ENCODE measurements at regions not wholly inside any gene's neighbourhood (a gene's known extent, or its start where the extent isn't known, plus 50 kb on each side); places are given as distances from the start of the nearest gene placed in this dataset.

DNA sequence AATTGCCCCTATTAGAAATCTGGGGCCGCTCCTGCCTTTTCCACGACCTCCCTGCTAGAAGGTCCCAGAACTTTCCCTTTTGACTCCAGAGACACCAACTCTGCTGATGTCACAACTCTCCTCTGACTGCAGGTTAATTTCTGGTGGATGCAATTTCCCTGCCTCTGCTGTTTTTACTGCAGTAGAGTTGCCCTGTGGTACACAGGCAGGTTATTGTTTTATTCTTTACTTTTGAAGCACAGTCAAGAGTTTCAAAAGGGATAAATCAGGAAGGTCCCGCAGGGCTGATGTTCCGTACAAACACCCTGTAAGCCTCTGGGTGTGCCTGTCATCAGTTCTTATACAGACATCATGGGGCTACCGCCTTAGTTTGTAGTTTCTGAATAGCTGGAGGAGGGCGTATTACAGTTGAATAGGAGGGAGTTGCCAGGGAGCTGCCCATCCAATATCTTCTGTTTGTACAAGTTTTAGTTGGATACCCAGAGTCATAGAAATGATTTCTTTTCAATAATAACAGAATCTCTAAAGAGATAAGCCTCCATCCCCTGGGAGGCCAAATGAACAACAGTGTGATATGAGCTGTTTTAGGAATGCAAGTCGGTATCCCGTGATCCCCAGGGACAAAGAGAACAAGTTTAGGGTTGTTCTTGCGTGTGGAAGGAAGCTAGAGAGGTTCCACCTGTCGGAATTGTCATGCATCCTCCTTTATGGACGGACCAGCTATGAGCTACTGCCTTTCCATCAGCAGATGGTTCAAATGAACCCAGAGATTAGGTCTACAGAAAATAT is 108.4 kb upstream of the COPS8 start:
- no peak overlapping the region for H3K27ac ChIP-seq
- no peak overlapping the region for H3K4me3 ChIP-seq

DNA sequence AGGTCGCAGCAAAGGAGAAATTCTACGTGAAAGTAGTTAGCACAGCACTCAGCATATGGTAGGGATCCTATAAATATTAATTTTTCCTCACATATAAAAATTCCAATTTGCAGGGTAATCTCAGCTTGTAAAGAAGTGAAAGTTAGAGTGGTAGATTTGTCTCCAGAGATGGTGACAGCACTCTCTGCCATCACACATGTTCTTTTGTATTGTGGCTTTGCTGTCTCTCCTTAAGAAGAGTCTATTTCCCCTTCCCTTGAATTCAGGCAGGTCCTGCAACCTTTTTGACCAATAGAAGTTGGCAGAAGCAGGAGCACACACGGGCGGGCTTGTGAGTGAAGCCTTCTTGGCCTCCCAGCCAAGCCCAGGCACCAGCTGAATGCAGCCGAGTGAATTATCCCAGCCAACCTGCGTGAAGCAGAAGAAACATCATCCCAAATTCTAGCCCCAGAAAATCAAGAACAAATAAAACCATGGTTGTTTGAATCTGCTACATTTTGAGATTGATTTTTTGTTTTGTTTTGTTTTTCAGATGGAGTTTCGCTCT is 107.8 kb upstream of the COPS8 start:
- no peak overlapping the region for H3K4me3 ChIP-seq

DNA sequence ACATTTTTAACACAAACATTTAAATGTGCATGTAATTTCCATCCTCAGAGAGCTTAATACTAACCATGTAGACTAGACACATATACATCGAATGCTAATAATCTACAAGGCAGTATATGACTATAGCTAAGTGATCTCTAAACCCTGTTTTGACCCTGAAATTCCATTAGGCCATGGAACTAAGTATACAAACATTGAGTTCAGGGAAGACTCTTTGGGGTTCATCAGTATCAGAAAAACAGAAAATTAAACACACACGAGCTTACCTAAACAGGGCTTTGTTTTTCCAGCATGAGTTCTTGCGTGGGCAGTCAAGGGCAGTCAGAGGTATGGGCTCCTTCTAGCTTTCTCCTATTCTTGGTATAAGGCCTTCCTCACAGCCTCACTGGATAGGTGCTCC is 106.0 kb upstream of the COPS8 start:
- H3K4me3 ChIP-seq = no peak overlapping the region
- H3K27ac ChIP-seq = no peak overlapping the region

More for the DNA sequence above, 107.8 kb upstream of the COPS8 start:
- H3K27ac ChIP-seq = no peak overlapping the region

DNA sequence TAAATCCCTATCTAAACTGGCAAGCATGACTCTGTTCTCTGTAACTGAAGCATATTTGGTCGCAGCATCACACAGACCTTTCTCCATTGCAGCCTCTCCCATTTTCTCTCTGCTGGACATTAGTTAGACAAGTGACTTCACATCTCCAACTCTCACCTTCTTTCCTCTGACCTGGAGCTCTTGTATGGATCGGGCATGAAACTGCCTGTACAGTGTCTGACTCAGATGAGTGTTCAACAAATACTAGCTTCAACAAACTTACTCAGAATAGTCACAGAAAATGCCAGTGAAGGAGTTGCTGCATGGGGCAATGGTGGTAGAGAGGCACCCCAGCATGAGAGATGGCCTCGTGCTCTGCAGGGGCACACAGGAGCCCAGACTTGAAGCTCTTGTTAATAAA is 104.7 kb upstream of the COPS8 start:
- Histone ChIP-seq H3K27ac (no peak overlapping the region), H3K4me3 (no peak overlapping the region)

DNA sequence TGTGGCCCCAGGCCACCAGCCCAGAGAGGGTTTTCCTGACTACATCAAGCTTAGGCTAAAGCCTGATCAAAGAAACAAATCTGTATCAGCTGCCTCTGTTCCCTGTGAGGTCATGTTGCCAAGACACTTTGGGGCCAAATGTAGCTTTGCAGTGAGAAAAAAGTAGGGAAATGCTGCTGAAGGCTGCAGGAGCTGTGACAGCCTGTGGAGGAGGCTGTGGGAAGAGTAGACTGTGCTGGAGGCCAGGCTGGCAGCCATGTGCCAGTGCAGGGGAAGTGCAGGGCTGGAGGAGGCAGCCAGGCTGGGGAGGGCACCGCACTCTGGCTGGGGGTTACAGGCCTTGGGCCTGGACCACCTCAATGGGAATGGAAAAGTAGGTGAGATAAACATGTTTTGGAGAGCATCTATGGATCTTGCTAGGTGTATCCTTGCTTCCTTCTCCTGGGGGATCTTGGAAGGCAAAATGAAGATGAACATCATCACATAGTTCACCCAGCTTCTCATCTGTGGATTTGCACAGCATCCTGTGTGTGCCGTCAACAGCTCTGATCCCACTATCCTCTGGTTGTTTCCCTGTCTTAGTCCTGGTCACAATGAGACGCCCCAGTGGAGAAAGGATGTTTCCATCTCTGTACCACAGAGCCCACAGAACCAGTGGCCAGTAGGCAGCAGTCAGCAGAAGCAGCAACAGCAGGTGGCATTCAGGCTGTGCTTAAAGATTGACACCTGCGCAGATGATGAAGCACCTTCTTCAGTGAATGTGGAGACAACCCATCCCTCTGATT is 103.8 kb upstream of the COPS8 start:
- Histone ChIP-seq H3K27ac (no peak overlapping the region), H3K4me3 (no peak overlapping the region)

DNA sequence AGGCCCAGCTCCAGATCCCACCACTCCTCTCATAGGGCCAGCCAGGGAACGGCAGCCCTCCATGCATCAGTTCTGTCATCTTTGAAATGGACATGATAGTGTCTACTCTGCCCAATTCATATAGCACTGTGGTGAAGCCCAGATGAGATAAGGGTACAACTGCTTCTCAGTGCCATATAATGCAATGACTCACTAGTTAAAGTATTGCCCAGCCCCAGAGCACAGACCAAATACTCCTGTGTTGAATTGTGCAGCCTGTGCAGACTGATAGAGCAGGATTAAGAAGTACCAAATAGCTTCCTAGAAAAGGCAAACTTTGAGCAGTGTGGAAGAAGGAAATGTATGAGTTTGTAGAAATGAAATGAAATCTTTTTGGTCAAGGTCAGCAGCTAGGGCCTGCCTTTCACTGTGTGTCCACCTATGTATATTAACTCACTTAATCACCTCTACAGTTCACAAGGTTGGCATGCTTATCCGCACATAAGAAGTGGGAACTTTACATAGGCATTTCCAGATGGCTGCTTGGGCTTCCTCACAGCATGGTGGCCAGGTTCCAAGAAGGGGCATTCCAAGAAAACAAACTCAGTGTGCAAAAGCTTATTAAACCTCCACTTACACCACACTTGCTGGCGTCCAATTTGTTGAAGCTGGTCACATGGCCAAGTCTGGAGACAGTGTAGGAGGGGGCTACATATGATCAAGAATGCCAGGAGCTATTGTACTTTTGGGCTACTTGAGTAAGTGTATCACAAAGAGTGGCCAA is 102.8 kb upstream of the COPS8 start:
- Histone ChIP-seq H3K4me3 (no peak overlapping the region), H3K27ac (no peak overlapping the region)

DNA sequence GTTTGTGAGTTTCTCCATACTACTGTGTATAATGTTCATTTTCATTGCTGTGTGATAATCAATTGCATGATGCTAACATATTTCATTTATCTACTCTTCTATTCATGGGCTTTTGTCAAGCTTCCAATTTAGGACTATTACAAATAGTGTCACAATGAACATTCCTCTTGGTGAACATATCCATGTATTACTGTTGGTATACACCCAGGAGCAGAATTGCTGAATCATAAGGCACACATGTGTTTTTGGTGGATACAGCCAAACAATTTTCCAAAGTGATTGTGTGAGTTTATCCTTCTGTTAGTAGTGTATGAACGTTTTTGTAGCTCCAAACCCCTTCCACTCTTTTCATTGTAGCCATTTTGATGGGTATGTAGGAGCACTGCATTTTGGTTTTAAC is 101.6 kb upstream of the COPS8 start:
- Histone ChIP-seq H3K4me3 (no peak overlapping the region), H3K27ac (no peak overlapping the region)

DNA sequence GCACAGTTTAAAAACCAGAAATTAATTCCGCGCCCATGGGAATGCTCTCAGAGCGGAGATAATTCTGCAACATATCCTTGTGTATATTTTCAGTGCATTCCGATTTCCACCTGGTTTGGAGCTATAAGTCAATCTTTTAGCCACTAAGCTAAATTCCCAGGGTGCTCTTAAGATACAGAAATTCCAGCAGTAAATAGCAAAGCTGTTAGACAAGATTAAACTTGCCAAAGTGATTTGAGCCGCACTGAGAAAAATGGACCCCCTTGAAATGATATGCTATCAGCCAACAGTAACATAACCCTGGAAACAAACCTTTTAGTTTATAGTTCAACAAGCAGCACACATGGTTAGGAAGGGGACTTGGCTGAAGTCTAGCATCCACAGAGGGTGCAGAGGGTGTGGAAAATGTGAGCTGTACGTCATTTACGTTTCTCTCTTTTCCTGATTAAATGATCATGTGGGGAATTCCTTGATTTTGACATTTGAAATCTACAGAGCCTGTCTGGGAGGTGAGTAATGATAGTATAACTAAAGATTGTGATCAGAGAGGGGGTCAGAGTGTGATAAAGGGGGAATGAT is 99.8 kb upstream of the COPS8 start:
- Histone ChIP-seq H3K4me3 (no peak overlapping the region), H3K27ac (no peak overlapping the region)

DNA sequence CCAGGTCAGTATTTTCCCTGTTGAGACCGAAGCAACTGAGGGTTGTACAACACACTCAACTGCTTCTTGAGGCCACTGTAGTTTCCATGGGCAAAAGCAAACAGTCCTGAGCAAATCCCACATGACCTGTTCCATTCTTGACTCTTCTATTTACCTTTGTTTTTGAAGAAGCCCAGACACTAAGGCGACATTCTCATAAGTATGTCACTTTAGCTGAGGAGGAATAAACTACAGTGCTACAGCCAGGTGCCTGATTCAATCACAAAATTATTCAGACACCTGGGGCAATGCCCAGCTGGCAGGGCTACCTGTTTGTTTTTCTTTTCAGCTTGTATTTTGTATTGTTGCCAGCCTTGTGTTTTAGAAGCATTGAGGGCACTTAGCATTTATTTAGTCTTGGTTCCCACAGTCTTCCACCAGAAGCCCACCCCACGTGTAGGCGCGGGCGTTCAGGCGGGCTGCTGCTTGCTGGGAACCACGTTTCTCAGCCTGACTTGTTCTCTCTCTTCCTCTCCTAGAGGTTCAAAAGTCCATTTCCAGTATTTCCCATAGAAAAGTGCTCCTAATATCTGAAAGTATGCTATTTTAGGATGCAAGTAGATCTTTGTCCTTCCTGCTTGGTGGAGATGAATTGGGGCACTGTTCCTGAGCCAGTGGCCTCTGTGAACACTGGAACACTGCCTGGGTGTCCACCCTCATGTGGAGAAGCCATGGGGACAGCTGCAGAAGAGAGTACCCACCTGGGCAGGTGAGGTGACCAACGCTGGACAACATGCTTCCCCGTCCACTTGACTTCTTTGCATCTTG is 99.0 kb upstream of the COPS8 start:
- Histone ChIP-seq H3K27ac (peak overlapping the region in 1 of 21 experiments; percentile 56), H3K4me3 (no peak overlapping the region)

DNA sequence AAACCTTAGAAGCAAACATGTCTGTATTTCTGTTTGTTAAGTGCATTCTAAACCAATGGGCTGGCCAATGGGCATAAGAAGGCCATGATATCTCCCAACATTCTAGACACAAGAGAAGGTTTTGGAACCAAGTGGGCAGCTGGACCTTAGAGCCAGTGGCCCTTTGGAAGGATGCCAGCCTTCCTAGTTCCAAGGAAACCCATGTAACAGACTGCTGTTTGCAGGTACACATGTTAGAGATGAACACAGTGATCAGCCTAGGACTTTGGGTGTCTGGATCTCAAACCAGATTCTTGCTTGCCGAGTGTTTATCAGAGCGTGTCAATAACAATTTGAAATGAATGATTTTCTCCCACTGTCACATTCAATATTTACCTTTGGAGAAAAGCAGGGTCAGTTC is 97.5 kb upstream of the COPS8 start:
- H3K27ac ChIP-seq = peak overlapping the region in 2 of 21 experiments; percentile 31 to 52
- no peak overlapping the region for H3K4me3 ChIP-seq

DNA sequence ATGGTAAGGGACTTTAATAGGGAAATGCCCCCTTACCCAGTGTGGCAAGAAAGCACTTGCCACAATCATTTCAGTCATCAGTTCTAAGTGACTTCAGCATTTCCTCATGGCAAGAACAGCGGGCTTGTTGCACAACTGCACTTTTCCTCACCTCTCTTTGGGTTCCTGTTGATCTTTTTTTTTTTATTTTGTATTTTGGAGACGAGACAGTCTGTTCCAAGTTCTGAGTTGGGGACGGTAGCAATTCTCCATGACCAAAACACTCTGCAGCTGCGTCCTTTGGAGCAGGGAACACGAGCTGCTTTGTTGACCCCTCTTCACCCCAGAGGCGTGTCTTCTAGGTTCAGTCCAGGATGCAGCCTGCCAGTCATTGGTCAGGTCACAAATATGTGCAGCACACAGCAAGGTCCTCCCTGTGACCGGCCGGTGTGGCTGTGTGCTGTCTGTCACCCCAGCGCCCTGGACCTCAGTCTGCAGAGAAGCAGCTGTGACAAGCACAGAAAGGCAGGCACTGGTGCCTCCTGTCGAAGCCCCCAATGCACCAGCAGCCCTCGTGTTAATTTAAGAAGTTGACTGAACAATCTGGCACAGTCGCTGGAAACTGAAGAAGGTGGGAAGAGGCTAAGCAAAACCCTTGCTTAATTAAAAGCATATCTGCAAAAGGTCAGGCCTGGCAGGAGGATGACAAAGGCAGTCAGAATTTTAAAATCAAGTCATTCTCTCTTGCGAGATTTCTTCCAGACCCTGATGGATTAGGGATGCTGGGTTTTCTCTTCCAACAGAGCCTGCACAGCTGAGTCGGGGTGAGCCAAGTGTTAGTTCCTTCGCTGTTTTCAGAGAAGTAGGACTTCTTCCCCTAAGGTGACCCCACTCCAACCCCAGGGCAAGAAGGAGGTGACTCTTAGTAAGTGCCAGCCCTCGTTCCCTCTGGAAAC is 96.7 kb upstream of the COPS8 start:
- Histone ChIP-seq H3K4me3 (no peak overlapping the region), H3K27ac (peak overlapping the region in 4 of 21 experiments; percentile 41 to 74 (median 62))

DNA sequence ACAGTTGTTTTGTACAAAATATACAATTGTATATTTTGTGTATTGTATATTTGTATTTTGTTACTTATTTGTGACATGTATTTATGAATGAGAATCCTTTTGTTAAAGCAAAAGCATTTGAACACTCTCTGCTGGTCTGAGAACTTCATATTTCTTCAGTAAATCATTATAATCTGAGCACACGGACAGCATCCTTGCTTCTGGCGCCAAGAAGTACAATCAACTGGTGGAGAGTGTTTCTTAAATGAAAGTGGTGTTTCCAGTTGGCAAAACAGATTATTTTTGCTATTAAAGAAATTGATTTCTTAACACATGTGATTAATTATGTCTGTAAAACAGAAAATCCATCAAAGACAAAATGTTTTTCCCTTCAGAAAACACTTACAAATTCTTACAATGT is 95.1 kb upstream of the COPS8 start:
- Histone ChIP-seq H3K4me3 (no peak overlapping the region), H3K27ac (peak overlapping the region in 1 of 21 experiments; percentile 64)

DNA sequence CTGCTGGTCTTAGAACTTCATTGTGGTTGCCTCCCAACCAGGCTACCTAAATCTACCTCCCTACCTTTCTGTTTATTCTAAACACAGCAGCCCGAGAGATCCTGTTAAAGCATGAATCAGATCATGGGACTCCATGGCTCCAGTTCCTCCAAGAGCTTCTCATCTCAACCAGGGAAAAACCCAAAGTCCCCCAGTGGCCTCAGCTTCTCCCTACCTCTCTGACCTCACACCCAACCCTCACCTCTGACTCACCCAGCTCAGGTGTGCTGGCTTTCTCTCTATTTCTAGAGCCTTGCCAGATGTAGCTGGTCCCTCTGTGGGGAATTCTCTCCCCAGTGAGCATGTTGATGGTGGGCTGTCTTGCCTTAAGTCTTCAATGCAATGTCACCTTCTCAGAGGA is 93.8 kb upstream of the COPS8 start:
- no peak overlapping the region for H3K4me3 ChIP-seq
- no peak overlapping the region for H3K27ac ChIP-seq

DNA sequence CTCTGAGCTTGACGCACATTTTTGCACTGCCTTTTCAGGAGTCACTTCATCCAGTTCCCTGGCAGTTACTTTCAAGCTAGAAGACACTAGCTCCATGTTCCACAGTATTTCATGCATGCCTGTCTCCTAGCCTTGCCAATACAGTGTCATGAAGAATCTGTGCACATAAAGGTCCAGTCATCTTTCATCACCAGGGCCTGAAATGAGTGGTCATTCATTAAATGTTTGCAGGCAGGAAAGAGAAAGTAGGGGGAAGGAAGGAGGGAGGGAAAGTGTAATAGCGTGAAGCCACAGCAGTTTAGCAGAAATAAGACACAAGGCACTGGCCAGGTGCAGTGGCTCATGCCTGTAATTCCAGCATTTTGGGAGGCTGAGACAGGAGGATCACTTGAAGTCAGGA is 92.4 kb upstream of the COPS8 start:
- no peak overlapping the region for H3K27ac ChIP-seq
- no peak overlapping the region for H3K4me3 ChIP-seq

DNA sequence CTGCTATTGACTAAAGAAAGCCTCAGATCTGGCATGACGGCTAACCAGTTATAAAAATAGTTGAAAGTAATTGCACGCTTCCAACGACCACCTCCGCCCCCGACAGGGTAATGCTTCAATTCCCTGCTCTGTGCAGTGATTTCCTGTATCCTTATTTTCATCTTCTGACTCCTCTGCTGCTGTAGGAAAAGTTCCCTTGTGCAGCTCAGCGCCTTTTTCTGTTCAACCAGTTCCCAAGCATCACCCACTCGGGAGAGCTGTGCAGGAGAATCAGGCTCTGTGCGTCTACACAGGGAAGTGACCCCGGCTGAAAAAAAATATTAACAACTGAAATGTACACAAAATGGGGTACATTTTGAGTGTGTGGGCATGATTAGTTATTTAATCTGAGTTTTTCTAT is 91.3 kb upstream of the COPS8 start:
- Histone ChIP-seq H3K27ac (no peak overlapping the region), H3K4me3 (no peak overlapping the region)

DNA sequence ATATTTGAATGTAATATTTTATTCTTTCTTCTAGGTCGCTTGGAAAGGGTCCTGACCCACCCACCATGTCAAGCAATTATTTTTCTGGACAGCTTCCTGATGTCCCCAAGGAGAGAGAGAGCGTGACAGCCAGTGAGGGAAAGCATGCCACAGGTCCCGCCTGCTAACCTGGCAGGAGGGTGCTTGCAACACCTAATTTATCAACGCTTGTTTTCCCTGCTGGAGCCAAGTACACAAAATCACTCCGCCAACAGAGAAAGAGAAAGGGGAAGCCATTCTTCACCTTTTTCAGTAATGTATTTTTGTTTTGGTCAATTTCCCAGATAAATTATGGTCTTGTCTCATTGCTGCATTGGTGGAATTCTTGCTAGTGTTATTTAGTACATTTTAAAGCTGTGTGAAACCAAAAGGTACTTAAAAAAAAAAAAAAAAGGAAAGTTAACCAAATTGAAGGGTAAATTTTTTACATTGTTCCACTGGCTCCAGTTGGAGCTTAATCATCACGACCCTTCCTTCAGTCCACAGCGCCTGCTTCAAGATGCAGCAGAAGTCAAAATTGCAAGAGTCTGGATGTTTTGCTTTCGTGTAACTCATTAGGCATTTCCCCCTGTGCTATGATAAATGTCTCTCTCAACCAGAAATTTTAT is 88.5 kb upstream of the COPS8 start:
- Histone ChIP-seq H3K27ac (no peak overlapping the region), H3K4me3 (no peak overlapping the region)

DNA sequence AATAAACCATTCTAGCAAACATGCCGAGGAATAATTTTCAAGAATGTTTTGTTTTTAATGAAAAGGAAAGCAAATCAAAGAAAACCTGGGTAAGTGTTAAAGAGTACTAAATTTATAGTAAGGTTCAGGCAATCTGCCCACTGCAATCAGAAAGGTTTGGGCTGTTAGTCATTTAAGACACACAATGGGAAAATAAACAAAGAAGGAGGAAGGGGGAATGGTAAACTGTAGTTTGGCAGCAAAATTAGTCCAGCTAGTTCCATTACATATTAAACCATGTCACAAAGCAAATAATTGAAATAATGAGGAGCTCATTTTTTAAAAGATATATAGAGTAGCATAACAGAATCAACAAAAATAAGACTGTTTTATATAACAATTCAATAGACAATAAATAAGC is 87.5 kb upstream of the COPS8 start:
- no peak overlapping the region for H3K27ac ChIP-seq

DNA sequence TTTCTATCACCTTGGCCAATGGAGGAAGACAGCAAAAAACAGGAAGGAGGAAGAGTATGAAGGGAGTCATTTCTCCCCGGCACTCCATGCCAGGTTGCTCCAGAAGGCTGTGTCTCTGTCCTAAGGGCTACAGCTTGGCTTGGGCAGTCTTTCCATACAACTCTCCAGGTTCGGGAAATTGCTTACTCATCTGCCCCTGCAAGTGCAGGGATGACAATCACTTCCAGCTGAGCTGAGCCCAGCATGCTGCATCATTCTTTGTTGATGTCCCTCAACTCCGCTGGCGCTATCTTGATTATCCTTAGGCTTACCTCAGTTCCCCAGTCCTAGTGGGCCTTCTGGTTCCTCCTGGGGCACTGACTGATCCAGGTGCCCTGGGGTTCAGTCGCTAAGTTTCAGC is 86.9 kb upstream of the COPS8 start:
- Histone ChIP-seq H3K27ac (no peak overlapping the region), H3K4me3 (no peak overlapping the region)

More for the DNA sequence above, 87.5 kb upstream of the COPS8 start:
- H3K4me3 ChIP-seq = no peak overlapping the region

Data from skin epidermis (tissue), 12 donors.